ENCODE measurements at regions not wholly inside any gene's neighbourhood (a gene's known extent, or its start where the extent isn't known, plus 50 kb on each side); places are given as distances from the start of the nearest gene placed in this dataset.

DNA sequence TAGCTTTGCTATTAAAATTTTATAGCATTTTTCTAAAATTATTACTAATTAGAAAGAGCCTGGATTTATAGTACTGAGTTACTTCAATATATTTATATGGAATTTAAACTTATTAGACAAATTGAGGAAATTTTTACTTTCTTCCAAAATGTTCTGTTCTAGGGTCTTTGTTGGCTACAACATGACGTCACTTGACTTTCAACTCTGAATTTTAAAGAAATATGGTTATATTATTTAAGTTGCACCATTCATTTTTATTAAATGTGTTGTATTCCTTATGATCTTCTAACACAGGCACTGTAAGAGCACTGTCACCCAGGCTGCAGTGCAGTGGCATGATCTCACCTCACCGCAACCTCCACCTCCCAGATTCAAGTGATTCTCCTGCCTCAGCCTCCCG is 119.4 kb upstream of the CYLC2 start:
- intact Hi-C loops (cut with DNase I; ENCODE audit: low total_unique reads), result no loop called here
- H3K9me3 ChIP-seq, result no peaks in the 10 kb centered on the region

GRCh38 chr9:102867488-102867887 is 127.6 kb upstream of the CYLC2 start:
- Histone ChIP-seq H3K27me3 (no peaks in the 10 kb centered on the region), H3K36me3 (peaks cover 0 to 5% of the 10 kb centered on the region in 2 donors), H3K4me3 (no peak overlapping the region), H3K4me1 (no peaks in the 10 kb centered on the region), H3K9me3 (no peaks in the 10 kb centered on the region), H3K27ac (no peak overlapping the region)
- no peak for DNase-seq
- TF ChIP-seq, protein P1, sequence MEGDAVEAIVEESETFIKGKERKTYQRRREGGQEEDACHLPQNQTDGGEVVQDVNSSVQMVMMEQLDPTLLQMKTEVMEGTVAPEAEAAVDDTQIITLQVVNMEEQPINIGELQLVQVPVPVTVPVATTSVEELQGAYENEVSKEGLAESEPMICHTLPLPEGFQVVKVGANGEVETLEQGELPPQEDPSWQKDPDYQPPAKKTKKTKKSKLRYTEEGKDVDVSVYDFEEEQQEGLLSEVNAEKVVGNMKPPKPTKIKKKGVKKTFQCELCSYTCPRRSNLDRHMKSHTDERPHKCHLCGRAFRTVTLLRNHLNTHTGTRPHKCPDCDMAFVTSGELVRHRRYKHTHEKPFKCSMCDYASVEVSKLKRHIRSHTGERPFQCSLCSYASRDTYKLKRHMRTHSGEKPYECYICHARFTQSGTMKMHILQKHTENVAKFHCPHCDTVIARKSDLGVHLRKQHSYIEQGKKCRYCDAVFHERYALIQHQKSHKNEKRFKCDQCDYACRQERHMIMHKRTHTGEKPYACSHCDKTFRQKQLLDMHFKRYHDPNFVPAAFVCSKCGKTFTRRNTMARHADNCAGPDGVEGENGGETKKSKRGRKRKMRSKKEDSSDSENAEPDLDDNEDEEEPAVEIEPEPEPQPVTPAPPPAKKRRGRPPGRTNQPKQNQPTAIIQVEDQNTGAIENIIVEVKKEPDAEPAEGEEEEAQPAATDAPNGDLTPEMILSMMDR (IDR thresholded peaks at IDR 0.05), result no peak
- no peak for TF ChIP-seq POLR2A (IDR thresholded peaks at IDR 0.05)
- intact Hi-C loops (cut with DNase I; ENCODE audit: low total_unique reads), result no loop called here

More for the DNA sequence above, 119.4 kb upstream of the CYLC2 start:
- TF ChIP-seq, protein P1 (IDR thresholded peaks at IDR 0.05), result no peak
- Histone ChIP-seq H3K36me3 (no peaks in the 10 kb centered on the region), H3K27me3 (no peaks in the 10 kb centered on the region), H3K4me1 (no peaks in the 10 kb centered on the region), H3K4me3 (no peak overlapping the region), H3K27ac (no peak overlapping the region)
- no peak for DNase-seq

DNA sequence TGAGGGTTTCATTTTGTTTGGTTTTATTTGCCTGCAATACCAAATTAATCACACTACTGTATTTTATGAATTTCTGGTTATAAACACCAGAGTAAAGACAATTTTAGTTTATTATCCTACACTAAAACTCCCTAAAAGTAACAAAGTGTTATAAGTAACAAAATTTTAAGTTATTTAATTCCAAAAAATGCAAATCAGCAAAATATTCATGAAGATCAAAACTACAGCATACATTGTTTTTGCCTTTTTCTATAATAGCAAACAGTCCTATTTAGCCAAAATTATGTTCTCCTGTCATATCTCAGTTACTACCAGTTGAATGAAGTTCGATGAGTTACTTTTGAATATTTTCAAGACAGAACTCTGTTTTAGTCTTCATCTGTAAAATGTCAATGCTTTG is 132.7 kb upstream of the CYLC2 start:
- H3K9me3 ChIP-seq, result no peaks in the 10 kb centered on the region
- intact Hi-C loops (cut with DNase I; ENCODE audit: low total_unique reads), result no loop called here
- H3K27me3 ChIP-seq, result no peaks in the 10 kb centered on the region
- no peaks in the 10 kb centered on the region for H3K36me3 ChIP-seq
- TF ChIP-seq POLR2A (IDR thresholded peaks at IDR 0.05), result no peak
- TF ChIP-seq, protein P1 (IDR thresholded peaks at IDR 0.05), result no peak
- DNase-seq, result no peak
- H3K27ac ChIP-seq, result no peak overlapping the region
- no peaks in the 10 kb centered on the region for H3K4me1 ChIP-seq
- H3K4me3 ChIP-seq, result no peak overlapping the region

- Histone ChIP-seq H3K27me3 (no peaks in the 10 kb centered on the region), H3K27ac (no peak overlapping the region), H3K36me3 (no peaks in the 10 kb centered on the region), H3K9me3 (no peaks in the 10 kb centered on the region), H3K4me3 (no peak overlapping the region), H3K4me1 (no peaks in the 10 kb centered on the region)
- TF ChIP-seq, protein P1 (IDR thresholded peaks at IDR 0.05), result no peak
- DNase-seq, result no peak
- intact Hi-C loops (cut with DNase I; ENCODE audit: low total_unique reads), result no loop called here
Measured at GRCh38 chr9:102855641-102856040, 139.5 kb upstream of the CYLC2 start.

DNA sequence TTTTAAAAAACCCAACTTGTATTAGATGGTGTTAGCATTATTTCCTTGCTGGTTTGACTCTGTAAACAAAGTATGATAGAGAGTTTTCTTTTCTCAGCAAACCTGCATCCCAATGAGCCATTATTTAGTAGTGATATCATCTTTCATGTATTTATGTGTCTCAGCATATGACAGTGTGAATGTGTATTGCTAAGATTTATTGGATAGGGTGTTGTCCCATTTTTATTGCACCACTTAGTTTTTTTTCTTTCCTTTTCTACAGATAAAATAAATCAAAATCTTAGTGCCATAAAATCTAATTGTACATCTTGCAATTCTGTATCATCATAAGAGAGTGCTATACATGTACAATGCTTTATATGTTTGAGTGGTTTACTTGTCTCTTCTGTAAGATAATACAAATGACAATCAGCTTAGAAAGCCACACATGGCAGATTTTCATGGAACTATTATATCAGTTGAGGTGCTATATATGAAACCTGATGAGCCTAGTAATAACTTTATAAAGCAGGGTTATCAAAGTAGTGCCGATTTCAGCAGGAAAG is 149.2 kb upstream of the CYLC2 start:
- no peaks in the 10 kb centered on the region for H3K27me3 ChIP-seq

More for the DNA sequence above, 149.2 kb upstream of the CYLC2 start:
- no peaks in the 10 kb centered on the region for H3K9me3 ChIP-seq
- no peak overlapping the region for H3K27ac ChIP-seq
- no peak for DNase-seq
- H3K4me1 ChIP-seq, result no peaks in the 10 kb centered on the region
- intact Hi-C loops (cut with DNase I; ENCODE audit: low total_unique reads), result no loop called here
- H3K4me3 ChIP-seq, result no peak overlapping the region
- H3K36me3 ChIP-seq, result no peaks in the 10 kb centered on the region
- TF ChIP-seq, protein P1 (IDR thresholded peaks at IDR 0.05), result no peak
- no peak for TF ChIP-seq POLR2A (IDR thresholded peaks at IDR 0.05)

All from uterus (tissue), 3 donors.